ENCODE measurements at regions not wholly inside any gene's neighbourhood (a gene's known extent, or its start where the extent isn't known, plus 50 kb on each side); places are given as distances from the start of the nearest gene placed in this dataset.

GRCh38 chr2:167820488-167820887 is 426.9 kb downstream of the STK39 start:
- no peak for DNase-seq
- Histone ChIP-seq H3K27me3 (ENCODE audit: insufficient read depth, low read length, poor library complexity) (peaks cover 10% of the 10 kb centered on the region), H3K4me1 (ENCODE audit: insufficient read depth, low read length) (no peaks in the 10 kb centered on the region), H3K36me3 (ENCODE audit: insufficient read depth, low read length) (no peaks in the 10 kb centered on the region), H3K4me2 (ENCODE audit: insufficient read depth, low read length) (no peak overlapping the region), H3K9ac (ENCODE audit: low read depth, low read length) (no peak overlapping the region), H3K79me2 (ENCODE audit: insufficient read depth, low read length) (no peaks in the 10 kb centered on the region), H4K20me1 (ENCODE audit: insufficient read depth, low read length) (no peaks in the 10 kb centered on the region), H3K27ac (ENCODE audit: low read length) (no peak overlapping the region), H3K9me3 (ENCODE audit: insufficient read depth, low read length, severe bottlenecking) (no peaks in the 10 kb centered on the region), H2AFZ (ENCODE audit: low read depth, low read length) (no peak overlapping the region), H3K4me3 (ENCODE audit: low read depth in 1 of 2, low read length in 2 of 2) (no peak overlapping the region)
- ATAC-seq (ENCODE audit: insufficient read depth, low read depth), result no peak
- TF ChIP-seq CTCF (IDR thresholded peaks at IDR 0.05; ENCODE audit: borderline replicate concordance, extremely low read depth, low read length, poor library complexity, severe bottlenecking) (no peak), EZH2 (IDR thresholded peaks at IDR 0.05; ENCODE audit: borderline replicate concordance, low read depth, low read length, severe bottlenecking) (no peak)

GRCh38 chr2:167818521-167818920 is 428.9 kb downstream of the STK39 start:
- no peaks in the 10 kb centered on the region for H3K36me3 ChIP-seq (ENCODE audit: insufficient read depth, low read length)
- H3K27ac ChIP-seq (ENCODE audit: low read length), result no peak overlapping the region
- H4K20me1 ChIP-seq (ENCODE audit: insufficient read depth, low read length), result no peaks in the 10 kb centered on the region
- no peaks in the 10 kb centered on the region for H3K4me1 ChIP-seq (ENCODE audit: insufficient read depth, low read length)
- no peak overlapping the region for H3K4me3 ChIP-seq (ENCODE audit: low read depth in 1 of 2, low read length in 2 of 2)
- DNase-seq (no peak), ATAC-seq (ENCODE audit: insufficient read depth, low read depth) (no peak)
- H3K4me2 ChIP-seq (ENCODE audit: insufficient read depth, low read length), result no peak overlapping the region
- H3K27me3 ChIP-seq (ENCODE audit: insufficient read depth, low read length, poor library complexity), result peaks cover 10% of the 10 kb centered on the region
- no peak overlapping the region for H3K9ac ChIP-seq (ENCODE audit: low read depth, low read length)
- no peak for TF ChIP-seq EZH2 (IDR thresholded peaks at IDR 0.05; ENCODE audit: borderline replicate concordance, low read depth, low read length, severe bottlenecking)
- no peak for TF ChIP-seq CTCF (IDR thresholded peaks at IDR 0.05; ENCODE audit: borderline replicate concordance, extremely low read depth, low read length, poor library complexity, severe bottlenecking)
- H3K9me3 ChIP-seq (ENCODE audit: insufficient read depth, low read length, severe bottlenecking), result no peaks in the 10 kb centered on the region
- H2AFZ ChIP-seq (ENCODE audit: low read depth, low read length), result no peak overlapping the region
- H3K79me2 ChIP-seq (ENCODE audit: insufficient read depth, low read length), result no peaks in the 10 kb centered on the region

- H3K36me3 ChIP-seq (ENCODE audit: insufficient read depth, low read length), result no peaks in the 10 kb centered on the region
- no peaks in the 10 kb centered on the region for H3K4me1 ChIP-seq (ENCODE audit: insufficient read depth, low read length)
- peaks cover 10% of the 10 kb centered on the region for H3K27me3 ChIP-seq (ENCODE audit: insufficient read depth, low read length, poor library complexity)
- no peak overlapping the region for H3K4me3 ChIP-seq (ENCODE audit: low read depth in 1 of 2, low read length in 2 of 2)
- no peaks in the 10 kb centered on the region for H4K20me1 ChIP-seq (ENCODE audit: insufficient read depth, low read length)
- TF ChIP-seq EZH2 (IDR thresholded peaks at IDR 0.05; ENCODE audit: borderline replicate concordance, low read depth, low read length, severe bottlenecking), result no peak
- no peak overlapping the region for H3K27ac ChIP-seq (ENCODE audit: low read length)
- ATAC-seq (ENCODE audit: insufficient read depth, low read depth) (no peak), DNase-seq (no peak)
- no peak overlapping the region for H2AFZ ChIP-seq (ENCODE audit: low read depth, low read length)
- H3K4me2 ChIP-seq (ENCODE audit: insufficient read depth, low read length), result no peak overlapping the region
- H3K79me2 ChIP-seq (ENCODE audit: insufficient read depth, low read length), result no peaks in the 10 kb centered on the region
- no peak overlapping the region for H3K9ac ChIP-seq (ENCODE audit: low read depth, low read length)
- no peaks in the 10 kb centered on the region for H3K9me3 ChIP-seq (ENCODE audit: insufficient read depth, low read length, severe bottlenecking)
Observed at GRCh38 chr2:167817908-167818307, 429.5 kb downstream of the STK39 start.

DNA sequence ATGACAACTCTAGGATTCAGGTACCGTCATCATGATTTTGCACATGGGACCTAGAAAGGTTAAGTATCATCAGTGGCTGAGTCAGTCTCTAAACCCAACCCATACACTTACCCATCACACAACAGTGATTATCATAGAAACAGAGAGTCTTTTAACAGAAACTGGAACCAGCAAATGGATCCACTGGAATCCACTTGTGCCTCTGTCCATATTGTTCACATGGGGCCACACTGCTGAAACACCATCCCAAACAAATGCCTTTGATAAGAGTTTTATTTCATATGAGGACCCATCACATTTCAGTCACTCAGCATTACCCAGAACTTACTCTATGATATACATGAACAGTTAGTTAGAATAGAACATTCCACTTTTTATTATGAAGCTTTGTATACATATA is 430.0 kb downstream of the STK39 start:
- H3K9ac ChIP-seq (ENCODE audit: low read depth, low read length), result no peak overlapping the region
- H3K79me2 ChIP-seq (ENCODE audit: insufficient read depth, low read length), result no peaks in the 10 kb centered on the region
- TF ChIP-seq CTCF (IDR thresholded peaks at IDR 0.05; ENCODE audit: borderline replicate concordance, extremely low read depth, low read length, poor library complexity, severe bottlenecking) (no peak), EZH2 (IDR thresholded peaks at IDR 0.05; ENCODE audit: borderline replicate concordance, low read depth, low read length, severe bottlenecking) (no peak)
- H3K4me3 ChIP-seq (ENCODE audit: low read depth in 1 of 2, low read length in 2 of 2), result no peak overlapping the region
- H3K9me3 ChIP-seq (ENCODE audit: insufficient read depth, low read length, severe bottlenecking), result no peaks in the 10 kb centered on the region
- H4K20me1 ChIP-seq (ENCODE audit: insufficient read depth, low read length), result no peaks in the 10 kb centered on the region
- H3K4me1 ChIP-seq (ENCODE audit: insufficient read depth, low read length), result no peaks in the 10 kb centered on the region
- no peak overlapping the region for H2AFZ ChIP-seq (ENCODE audit: low read depth, low read length)
- DNase-seq (no peak), ATAC-seq (ENCODE audit: insufficient read depth, low read depth) (no peak)
- H3K4me2 ChIP-seq (ENCODE audit: insufficient read depth, low read length), result no peak overlapping the region
- H3K36me3 ChIP-seq (ENCODE audit: insufficient read depth, low read length), result no peaks in the 10 kb centered on the region
- no peak overlapping the region for H3K27ac ChIP-seq (ENCODE audit: low read length)
- H3K27me3 ChIP-seq (ENCODE audit: insufficient read depth, low read length, poor library complexity), result peaks cover 10% of the 10 kb centered on the region
